HG02970 (cell line): ENCODE measurements at regions not wholly inside any gene's neighbourhood (a gene's known extent, or its start where the extent isn't known, plus 50 kb on each side); places are given as distances from the start of the nearest gene placed in this dataset.
A peak's percentile ranks its signal among the peaks of the same experiment; 100 is the strongest.

Experiments
- ATAC-seq: cut with Tn5 transposase; IDR thresholded peaks from one replicate; pipeline ENCODE4 v1.9.1; 2021; ENCODE audit warnings: mild to moderate bottlenecking, moderate library complexity, moderate number of reproducible peaks; ENCODE audit not compliant: unreplicated experiment, low FRiP score

GRCh38 chr4:180207921-180208320 lies 2035.3 kb upstream of the TENM3 start:
- no peak for ATAC-seq

DNA sequence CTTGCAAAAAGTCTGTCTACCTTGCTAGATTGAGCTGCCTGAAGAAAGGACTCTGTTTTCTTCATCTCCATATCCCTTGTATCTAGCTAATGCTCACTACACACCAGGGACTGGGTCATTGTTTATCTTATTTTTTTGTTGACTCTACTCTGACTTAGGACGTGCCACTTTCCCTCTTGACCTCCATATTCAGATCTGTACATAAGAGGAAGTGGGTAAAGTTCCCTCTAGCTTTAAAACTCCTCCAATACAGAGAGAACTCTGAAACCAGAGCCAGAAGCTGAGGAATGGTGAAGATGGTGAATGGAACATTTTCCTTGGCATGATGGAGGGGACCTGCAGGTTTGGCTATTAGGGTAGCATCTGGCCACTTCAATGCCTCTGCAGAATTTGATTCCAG lies 2026.1 kb upstream of the TENM3 start:
- ATAC-seq = no peak

DNA sequence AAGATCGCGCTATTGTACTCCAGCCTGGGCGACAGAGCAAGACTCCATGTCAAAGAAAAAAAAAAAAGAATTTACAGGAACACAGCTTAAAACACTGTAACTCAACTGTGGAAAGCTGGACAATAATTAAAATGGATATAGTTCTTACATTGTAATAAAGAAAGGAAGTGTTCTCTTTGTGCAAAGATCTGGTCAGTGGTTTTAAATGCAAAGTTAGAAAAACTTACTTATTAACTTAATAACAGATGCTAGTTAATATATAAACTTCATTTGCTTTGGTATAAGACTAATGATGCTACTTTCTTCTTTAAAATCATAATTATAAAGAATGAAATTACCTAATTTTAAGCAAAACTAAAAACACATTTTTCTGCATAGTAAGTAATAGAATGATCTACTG lies 2024.1 kb upstream of the TENM3 start:
- no peak for ATAC-seq

GRCh38 chr4:180225977-180226376 lies 2017.2 kb upstream of the TENM3 start:
- no peak for ATAC-seq

DNA sequence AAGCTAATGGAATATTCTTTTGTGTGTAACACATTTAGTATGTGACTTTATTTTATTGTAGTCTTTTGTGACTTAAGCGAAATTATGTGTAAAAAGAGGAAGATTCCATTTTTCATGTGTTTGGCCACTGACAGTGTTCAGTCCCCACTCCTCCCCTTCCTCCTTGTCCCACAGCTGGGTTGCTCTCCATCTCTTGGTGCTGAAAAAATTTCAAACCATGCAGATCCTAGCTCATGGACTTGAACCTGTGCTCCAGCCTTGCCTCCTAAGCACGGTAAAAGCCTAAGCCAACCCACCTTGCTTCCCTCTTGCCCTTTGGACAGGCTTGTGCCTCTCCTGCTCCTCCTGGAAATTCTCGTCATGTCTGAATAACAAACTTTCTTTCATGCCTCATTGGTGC lies 2008.5 kb upstream of the TENM3 start:
- ATAC-seq = no peak

DNA sequence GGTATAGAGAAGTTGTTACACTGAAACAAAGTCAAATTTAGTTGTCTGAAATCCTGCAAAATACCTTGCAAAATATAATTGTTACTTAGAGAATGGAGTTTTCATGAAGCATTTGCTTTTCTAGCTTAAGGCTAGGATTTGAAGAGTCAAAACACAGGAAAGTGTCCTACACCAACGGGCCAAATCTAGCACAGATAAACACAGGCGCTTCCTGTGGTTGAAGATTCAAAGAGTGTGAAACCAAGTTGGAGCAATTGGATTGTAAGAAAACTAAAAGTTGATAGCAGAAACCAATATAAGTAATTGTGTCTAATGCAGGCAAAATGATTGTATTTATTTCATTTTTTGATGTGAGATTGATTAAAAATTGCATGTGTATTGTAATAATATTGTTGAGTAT lies 2002.5 kb upstream of the TENM3 start:
- no peak for ATAC-seq

DNA sequence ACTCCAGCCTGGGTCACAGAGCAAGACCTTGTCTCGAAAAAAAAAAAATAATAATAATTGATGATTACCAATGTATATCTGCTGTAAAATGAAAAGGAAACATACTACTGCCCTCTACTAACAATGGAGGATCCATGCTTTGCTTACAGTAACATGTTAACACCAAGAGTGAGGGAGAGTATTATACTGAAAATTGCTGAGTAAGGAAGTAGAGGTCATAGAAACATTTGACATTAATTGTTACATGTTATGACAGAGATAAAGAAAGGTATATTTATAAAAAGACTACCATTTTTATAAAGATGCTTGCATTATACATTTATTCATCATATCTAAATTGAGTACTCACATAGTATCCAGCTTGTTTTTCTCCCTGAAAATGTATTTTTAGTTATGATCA lies 1989.8 kb upstream of the TENM3 start:
- no peak for ATAC-seq

- ATAC-seq = no peak
Measured at GRCh38 chr4:180261346-180261745, 1981.9 kb upstream of the TENM3 start.

- ATAC-seq = peak; percentile 51
Measured at GRCh38 chr4:180280076-180280475, 1963.1 kb upstream of the TENM3 start.

GRCh38 chr4:180280726-180281297 lies 1962.4 kb upstream of the TENM3 start:
- no peak for ATAC-seq

DNA sequence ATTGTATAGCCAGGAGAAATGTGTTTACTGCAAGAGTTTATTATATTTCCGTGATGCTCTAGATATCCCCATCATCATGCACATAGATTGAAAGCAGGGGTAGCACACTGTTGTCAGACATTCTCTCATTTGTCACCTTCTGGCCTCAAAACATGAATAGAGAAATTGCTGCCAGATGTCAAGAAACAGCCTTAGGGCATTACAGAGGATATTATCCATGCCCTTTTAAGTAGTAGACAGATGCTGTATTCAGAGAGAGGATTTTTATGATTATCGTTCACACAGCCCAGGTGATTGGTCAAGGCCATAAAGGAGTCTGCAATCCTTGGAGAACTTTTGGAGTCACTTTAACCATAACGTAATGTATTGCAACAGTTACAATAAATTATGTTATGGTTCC lies 1961.5 kb upstream of the TENM3 start:
- ATAC-seq = no peak

DNA sequence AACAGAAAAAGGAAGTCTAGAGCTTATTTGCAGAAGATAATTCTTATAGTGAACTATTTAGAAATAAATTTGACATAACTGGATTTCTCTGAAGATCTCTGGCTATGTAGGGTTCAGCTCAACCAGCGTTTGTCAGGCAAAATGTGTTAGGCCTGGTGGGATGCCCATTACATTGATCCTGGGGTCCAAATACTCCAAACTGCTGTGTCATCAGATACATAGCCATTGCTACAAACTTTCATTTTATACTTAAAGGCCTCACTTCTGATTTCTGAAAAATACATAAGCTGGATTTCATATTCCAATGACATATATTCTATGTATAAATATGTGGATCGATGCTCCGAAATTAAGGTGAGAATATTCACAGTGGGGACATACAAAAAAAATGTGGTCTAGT lies 1958.9 kb upstream of the TENM3 start:
- ATAC-seq = no peak

- ATAC-seq = no peak
Measured at GRCh38 chr4:180285796-180286195, 1957.4 kb upstream of the TENM3 start.

DNA sequence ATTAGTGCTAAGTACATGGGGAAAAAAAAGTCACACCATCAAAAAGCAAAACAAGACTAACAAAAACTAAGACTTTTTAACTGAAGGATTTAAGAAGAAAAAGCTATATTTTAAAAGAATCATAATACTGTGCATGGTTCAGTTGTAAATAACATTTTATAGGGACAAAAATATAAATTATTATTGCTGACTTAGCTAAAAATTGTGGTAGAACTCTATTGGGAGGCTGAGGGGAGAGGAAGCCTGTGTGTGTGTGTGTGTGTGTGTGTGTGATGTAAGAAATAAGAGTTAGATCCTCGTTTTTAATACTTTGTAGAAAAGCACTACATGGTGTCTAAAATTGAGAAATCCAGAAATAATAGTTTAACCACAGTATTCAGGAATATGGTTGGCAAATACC lies 1950.9 kb upstream of the TENM3 start:
- no peak for ATAC-seq

GRCh38 chr4:180296036-180296599 lies 1947.1 kb upstream of the TENM3 start:
- ATAC-seq = no peak

- ATAC-seq = no peak
Measured at GRCh38 chr4:180304321-180304720, 1938.9 kb upstream of the TENM3 start.

DNA sequence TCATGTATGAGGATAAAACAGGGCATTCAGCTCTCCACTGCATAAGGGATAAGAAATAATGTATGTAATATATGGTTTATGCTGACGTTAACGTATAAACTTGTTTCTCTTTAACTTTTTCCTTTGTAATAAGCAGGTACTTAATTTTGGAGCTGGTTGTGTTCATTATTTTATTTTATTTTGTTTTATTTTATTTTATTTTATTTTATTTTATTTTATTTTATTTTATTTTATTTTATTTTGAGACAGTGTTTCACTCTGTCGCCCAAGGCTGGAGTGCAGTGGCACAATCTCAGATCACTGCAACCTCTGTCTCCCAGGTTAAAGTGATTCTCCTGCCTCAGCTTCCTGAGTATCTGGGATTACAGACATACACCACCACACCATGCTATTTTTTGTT lies 1932.6 kb upstream of the TENM3 start:
- ATAC-seq = no peak

DNA sequence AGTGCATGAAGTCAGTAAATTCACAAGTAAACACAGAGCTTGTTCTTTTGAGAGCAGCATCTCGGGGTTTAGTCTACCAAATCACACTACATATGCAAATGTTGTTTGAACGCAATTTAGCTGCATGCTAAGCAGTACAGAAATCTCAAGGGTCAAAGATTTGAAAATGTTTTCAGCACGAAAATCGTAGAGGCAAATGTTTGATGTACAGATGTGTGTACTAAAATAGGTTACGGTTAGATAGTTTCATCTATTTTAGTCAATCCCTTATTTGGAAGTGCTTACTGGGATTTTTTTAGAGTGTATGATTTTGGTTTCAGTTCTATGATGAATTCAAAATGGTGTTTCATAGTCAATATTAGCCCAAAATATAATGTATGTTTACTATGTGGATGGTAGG lies 1928.2 kb upstream of the TENM3 start:
- peak; percentile 55 for ATAC-seq

GRCh38 chr4:180330521-180330920 lies 1912.7 kb upstream of the TENM3 start:
- ATAC-seq = no peak

DNA sequence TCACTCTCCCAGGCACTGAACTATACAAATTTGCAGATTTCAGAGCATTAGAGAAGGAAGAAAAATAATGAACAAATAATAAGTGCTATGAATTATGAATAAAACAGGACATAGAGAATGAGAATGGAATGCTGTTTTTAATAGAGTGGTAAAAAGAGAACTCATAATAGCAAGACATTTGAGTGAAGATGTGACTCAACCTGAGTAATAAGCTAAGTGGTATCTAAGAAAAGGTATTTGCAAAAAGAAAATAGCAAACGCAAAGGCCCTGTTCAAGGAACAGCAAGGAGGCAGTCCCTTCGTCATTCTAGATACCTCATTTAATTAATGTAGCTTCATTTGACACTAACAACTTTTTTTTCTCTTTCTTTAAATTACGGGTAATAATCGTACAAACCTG lies 1910.0 kb upstream of the TENM3 start:
- no peak for ATAC-seq

GRCh38 chr4:180335566-180335965 lies 1907.6 kb upstream of the TENM3 start:
- ATAC-seq = no peak

- no peak for ATAC-seq
Measured at GRCh38 chr4:180336494-180337090, 1906.6 kb upstream of the TENM3 start.
